BLaER1 treated with 17β-estradiol and CSF1 and Interleukin-3, amounts not matched to agents 10 nM and 100 nM (cell line): ENCODE measurements at regions not wholly inside any gene's neighbourhood (a gene's known extent, or its start where the extent isn't known, plus 50 kb on each side); places are given as distances from the start of the nearest gene placed in this dataset.

ENCODE experiments used
- H3K27ac ChIP-seq, 11 experiments: shearing (Covaris generic); formaldehyde crosslinking; 2 replicates each; pipeline ENCODE4 v1.8.1; 2022
- H3K27me3 ChIP-seq, 11 experiments: shearing (Covaris generic); formaldehyde crosslinking; 2 replicates each; pipeline ENCODE4 v1.8.1; 2022
- H3K36me3 ChIP-seq, 11 experiments: shearing (Covaris generic); formaldehyde crosslinking; 2 replicates each; pipeline ENCODE4 v1.8.1; 2022
- H3K4me1 ChIP-seq, 10 experiments: shearing (Covaris generic); formaldehyde crosslinking; 2 replicates each; pipeline ENCODE4 v1.8.1; 2022
- H3K4me2 ChIP-seq, 11 experiments: shearing (Covaris generic); formaldehyde crosslinking; 2 replicates each; pipeline ENCODE4 v1.8.1; 2022
- H3K4me3 ChIP-seq, 10 experiments: shearing (Covaris generic); formaldehyde crosslinking; 2 replicates each; pipeline ENCODE4 v1.8.1; 2022
- H3K9ac ChIP-seq, 11 experiments: shearing (Covaris generic); formaldehyde crosslinking; 2 replicates each; pipeline ENCODE4 v1.8.1; 2022
- H3K9me3 ChIP-seq, 11 experiments: shearing (Covaris generic); formaldehyde crosslinking; replicated peaks in 1 of 11; 2 replicates each; pipeline ENCODE4 v1.8.1; 2022
- H4K20me1 ChIP-seq, 11 experiments: shearing (Covaris generic); formaldehyde crosslinking; 2 replicates each; pipeline ENCODE4 v1.8.1; 2022
- Cebpa-rat ChIP-seq, 11 experiments: shearing (Covaris generic); IDR thresholded peaks; 2 replicates each; pipeline ENCODE4 v1.8.1; 2022

GRCh38 chr2:57782587-57782986 is 264.0 kb upstream of the VRK2 start:
- Histone ChIP-seq H3K9ac (no peak overlapping the region), H4K20me1 (no peaks in the 10 kb centered on the region), H3K36me3 (no peaks in the 10 kb centered on the region), H3K4me1 (no peaks in the 10 kb centered on the region), H3K4me3 (no peak overlapping the region), H3K4me2 (no peak overlapping the region), H3K9me3 (no peaks in the 10 kb centered on the region), H3K27me3 (no peaks in the 10 kb centered on the region), H3K27ac (no peak overlapping the region)
- TF ChIP-seq Cebpa-rat (IDR thresholded peaks at IDR 0.05) = no peak

GRCh38 chr2:57793310-57793709 is 253.3 kb upstream of the VRK2 start:
- Histone ChIP-seq H3K4me1 (no peaks in the 10 kb centered on the region), H3K27me3 (no peaks in the 10 kb centered on the region), H4K20me1 (no peaks in the 10 kb centered on the region), H3K36me3 (no peaks in the 10 kb centered on the region), H3K9me3 (peaks cover 0 to 11% (median 0%) of the 10 kb centered on the region in 11 experiments; a peak in 7 of 22 replicates), H3K4me3 (no peak overlapping the region), H3K27ac (no peak overlapping the region), H3K9ac (no peak overlapping the region), H3K4me2 (no peak overlapping the region)
- no peak for TF ChIP-seq Cebpa-rat (IDR thresholded peaks at IDR 0.05)

- H3K36me3 ChIP-seq = no peaks in the 10 kb centered on the region
- H3K4me2 ChIP-seq = no peak overlapping the region
- H3K27ac ChIP-seq = no peak overlapping the region
- H3K27me3 ChIP-seq = no peaks in the 10 kb centered on the region
- no peaks in the 10 kb centered on the region for H3K4me1 ChIP-seq
- H3K9me3 ChIP-seq = peaks cover 3 to 19% (median 7%) of the 10 kb centered on the region in 11 experiments; a peak in 18 of 22 replicates
- no peak overlapping the region for H3K9ac ChIP-seq
- H3K4me3 ChIP-seq = no peak overlapping the region
- TF ChIP-seq Cebpa-rat (IDR thresholded peaks at IDR 0.05) = no peak
- H4K20me1 ChIP-seq = no peaks in the 10 kb centered on the region
Observed at GRCh38 chr2:57796527-57796926, 250.1 kb upstream of the VRK2 start.

- Histone ChIP-seq H3K9ac (no peak overlapping the region), H3K4me2 (no peak overlapping the region), H3K4me3 (no peak overlapping the region), H3K27me3 (no peaks in the 10 kb centered on the region), H4K20me1 (no peaks in the 10 kb centered on the region), H3K27ac (no peak overlapping the region), H3K4me1 (no peaks in the 10 kb centered on the region), H3K9me3 (peaks cover 3 to 18% (median 7%) of the 10 kb centered on the region in 11 experiments; a peak in 18 of 22 replicates), H3K36me3 (no peaks in the 10 kb centered on the region)
- TF ChIP-seq Cebpa-rat (IDR thresholded peaks at IDR 0.05) = no peak
Observed at GRCh38 chr2:57798346-57798745, 248.3 kb upstream of the VRK2 start.

- H3K4me3 ChIP-seq = no peak overlapping the region
- no peak overlapping the region for H3K27ac ChIP-seq
- no peaks in the 10 kb centered on the region for H3K27me3 ChIP-seq
- H4K20me1 ChIP-seq = no peaks in the 10 kb centered on the region
- TF ChIP-seq Cebpa-rat (IDR thresholded peaks at IDR 0.05) = no peak
- H3K9me3 ChIP-seq = peaks cover 3 to 14% (median 7%) of the 10 kb centered on the region in 11 experiments; a peak in 18 of 22 replicates
- H3K4me2 ChIP-seq = no peak overlapping the region
- no peaks in the 10 kb centered on the region for H3K4me1 ChIP-seq
- no peak overlapping the region for H3K9ac ChIP-seq
- no peaks in the 10 kb centered on the region for H3K36me3 ChIP-seq
Observed at GRCh38 chr2:57802243-57802642, 244.4 kb upstream of the VRK2 start.

GRCh38 chr2:57804971-57805370 is 241.6 kb upstream of the VRK2 start:
- Histone ChIP-seq H3K27me3 (no peaks in the 10 kb centered on the region), H3K9me3 (no peaks in the 10 kb centered on the region), H4K20me1 (no peaks in the 10 kb centered on the region), H3K4me2 (no peak overlapping the region), H3K9ac (no peak overlapping the region), H3K4me3 (no peak overlapping the region), H3K36me3 (no peaks in the 10 kb centered on the region), H3K4me1 (no peaks in the 10 kb centered on the region), H3K27ac (no peak overlapping the region)
- TF ChIP-seq Cebpa-rat (IDR thresholded peaks at IDR 0.05) = no peak

GRCh38 chr2:57806449-57806968 is 240.1 kb upstream of the VRK2 start:
- H3K9me3 ChIP-seq = no peaks in the 10 kb centered on the region
- TF ChIP-seq Cebpa-rat (IDR thresholded peaks at IDR 0.05) = no peak
- no peak overlapping the region for H3K27ac ChIP-seq
- no peaks in the 10 kb centered on the region for H3K36me3 ChIP-seq
- H3K4me3 ChIP-seq = no peak overlapping the region
- H3K4me1 ChIP-seq = no peaks in the 10 kb centered on the region
- no peaks in the 10 kb centered on the region for H3K27me3 ChIP-seq
- H3K4me2 ChIP-seq = no peak overlapping the region
- H4K20me1 ChIP-seq = no peaks in the 10 kb centered on the region
- no peak overlapping the region for H3K9ac ChIP-seq

- no peak for TF ChIP-seq Cebpa-rat (IDR thresholded peaks at IDR 0.05)
- Histone ChIP-seq H3K4me3 (no peak overlapping the region), H3K9me3 (no peaks in the 10 kb centered on the region), H3K27ac (no peak overlapping the region), H3K4me1 (no peaks in the 10 kb centered on the region), H3K9ac (no peak overlapping the region), H4K20me1 (no peaks in the 10 kb centered on the region), H3K4me2 (no peak overlapping the region), H3K36me3 (no peaks in the 10 kb centered on the region), H3K27me3 (no peaks in the 10 kb centered on the region)
Observed at GRCh38 chr2:57809230-57809629, 237.4 kb upstream of the VRK2 start.

- no peaks in the 10 kb centered on the region for H4K20me1 ChIP-seq
- H3K4me3 ChIP-seq = no peak overlapping the region
- H3K4me1 ChIP-seq = peaks cover 0 to 4% (median 0%) of the 10 kb centered on the region in 10 experiments; a peak in 2 of 20 replicates
- no peak for TF ChIP-seq Cebpa-rat (IDR thresholded peaks at IDR 0.05)
- H3K36me3 ChIP-seq = no peaks in the 10 kb centered on the region
- H3K9me3 ChIP-seq = no peaks in the 10 kb centered on the region
- no peaks in the 10 kb centered on the region for H3K27me3 ChIP-seq
- no peak overlapping the region for H3K4me2 ChIP-seq
- H3K27ac ChIP-seq = no peak overlapping the region
- H3K9ac ChIP-seq = no peak overlapping the region
Observed at GRCh38 chr2:57821088-57821487, 225.5 kb upstream of the VRK2 start.

- no peak overlapping the region for H3K9ac ChIP-seq
- H3K36me3 ChIP-seq = no peaks in the 10 kb centered on the region
- H3K4me2 ChIP-seq = no peak overlapping the region
- no peak for TF ChIP-seq Cebpa-rat (IDR thresholded peaks at IDR 0.05)
- no peak overlapping the region for H3K4me3 ChIP-seq
- H3K4me1 ChIP-seq = no peaks in the 10 kb centered on the region
- no peak overlapping the region for H3K27ac ChIP-seq
- peaks cover 0 to 23% (median 14%) of the 10 kb centered on the region in 11 experiments; a peak in 11 of 22 replicates for H3K9me3 ChIP-seq
- H3K27me3 ChIP-seq = no peaks in the 10 kb centered on the region
- no peaks in the 10 kb centered on the region for H4K20me1 ChIP-seq
Observed at GRCh38 chr2:57828221-57828620, 218.4 kb upstream of the VRK2 start.
